ENCODE measurements at regions not wholly inside any gene's neighbourhood (a gene's known extent, or its start where the extent isn't known, plus 50 kb on each side); places are given as distances from the start of the nearest gene placed in this dataset.

GRCh38 chr6:118383924-118384323, 164.2 kb upstream of the PLN start:
- no peak overlapping the region for H3K4me2 ChIP-seq (ENCODE audit: insufficient read depth, insufficient read length, low read length)
- H2BK15ac ChIP-seq (ENCODE audit: low read depth, low read length), result no peak overlapping the region
- H3K9me3 ChIP-seq (ENCODE audit: control insufficient read depth, low read depth, low read length), result no peaks in the 10 kb centered on the region
- H3K4me3 Mint-ChIP-seq, result no peak overlapping the region
- no peaks in the 10 kb centered on the region for H3K27me3 ChIP-seq (ENCODE audit: insufficient read depth, low read length)
- no peak overlapping the region for H4K91ac ChIP-seq (ENCODE audit: insufficient read length, low read depth, low read length)
- no peak overlapping the region for H4K5ac ChIP-seq (ENCODE audit: insufficient read length, low read depth, low read length)
- H3T11ph ChIP-seq (ENCODE audit: low read length), result no peak overlapping the region
- no peak overlapping the region for H2AK5ac ChIP-seq (ENCODE audit: insufficient read length, low read length)
- no peak overlapping the region for H3K4ac ChIP-seq (ENCODE audit: low read depth, low read length)
- H2AFZ ChIP-seq (ENCODE audit: low read length), result no peak overlapping the region
- no peak overlapping the region for H3K9ac ChIP-seq (ENCODE audit: extremely low read depth, insufficient read length, low read length)
- H3K79me2 ChIP-seq (ENCODE audit: insufficient read depth, low read length), result no peaks in the 10 kb centered on the region
- H3K36me3 Mint-ChIP-seq (ENCODE audit: insufficient read depth in 1 of 3, low read depth in 3 of 3), result no peaks in the 10 kb centered on the region; a peak in 2 of 7 replicates
- no peaks in the 10 kb centered on the region; the same call in 1 of the 2 replicates for H3K4me1 ChIP-seq (ENCODE audit: insufficient read depth, low read length)
- H3K27ac Mint-ChIP-seq, result no peak overlapping the region
- H3K23me2 ChIP-seq (ENCODE audit: insufficient read length, low read depth, low read length, poor library complexity, severe bottlenecking), result no peaks in the 10 kb centered on the region
- TF ChIP-seq CTCF (conservative IDR thresholded peaks at IDR 0.05), result no peak
- H3K27me3 Mint-ChIP-seq (ENCODE audit: low read depth), result no peaks in the 10 kb centered on the region
- no peak for DNase-seq
- no peak overlapping the region for H2BK20ac ChIP-seq (ENCODE audit: low read depth, low read length, poor library complexity, severe bottlenecking)
- H2BK12ac ChIP-seq (ENCODE audit: insufficient read length, low read depth, low read length), result no peak overlapping the region
- H3K9me3 Mint-ChIP-seq, result peaks cover 1 to 4% of the 10 kb centered on the region in 2 experiments; a peak in 2 of 5 replicates
- H3K4me1 Mint-ChIP-seq, result peaks cover 0 to 3% of the 10 kb centered on the region in 2 experiments; a peak in 2 of 4 replicates
- no peaks in the 10 kb centered on the region for H4K20me1 ChIP-seq (ENCODE audit: control insufficient read depth, insufficient read depth, insufficient read length)
- no peak overlapping the region for H3K18ac ChIP-seq (ENCODE audit: insufficient read length, low read depth, low read length)
- no peak overlapping the region for H3K27ac ChIP-seq (ENCODE audit: insufficient read length, low read depth, low read length)
- H2BK5ac ChIP-seq (ENCODE audit: insufficient read length, low read length), result no peak overlapping the region
- H3K79me1 ChIP-seq (ENCODE audit: insufficient read depth, low read depth, low read length, poor library complexity, severe bottlenecking), result no peaks in the 10 kb centered on the region
- no CpG with 5 or more reads among the region's 1 CpG for WGBS (ENCODE audit: extremely low coverage, insufficient read length, low lambda C conversion rate)
- H3K56ac ChIP-seq (ENCODE audit: insufficient read length, low read depth, low read length), result no peak overlapping the region
- H3K23ac ChIP-seq (ENCODE audit: insufficient read length, low read depth, low read length), result no peak overlapping the region
- H4K8ac ChIP-seq (replicated peaks; ENCODE audit: insufficient read length, low read depth, low read length), result no peak overlapping the region
- H2BK120ac ChIP-seq (ENCODE audit: low read depth, low read length, poor library complexity, severe bottlenecking), result no peak overlapping the region
- no peak overlapping the region for H3K14ac ChIP-seq (ENCODE audit: insufficient read depth, low read length)
